HepG2 (cell line): ENCODE measurements at regions not wholly inside any gene's neighbourhood (a gene's known extent, or its start where the extent isn't known, plus 50 kb on each side); places are given as distances from the start of the nearest gene placed in this dataset.

Source experiments
- ATAC-seq: fragments of 200-7000 bp; cut with Tn5 transposase; 3 replicates; pipeline ENCODE4 v1.9.1; 2020; ENCODE audit warnings: mild to moderate bottlenecking, moderate library complexity
- BruUV-seq: library from RNA; stranded (reverse); fragments of 400-500 nt; replicated peaks from 2 replicates; lab custom pipeline; 2021; lab: Mats Ljungman, UMichigan
- CTCF ChIA-PET: fragments of 300-600 bp; formaldehyde crosslinking; extraction: SDS; loops from one replicate; lab custom pipeline; 2021; ENCODE audit warnings: low total read pairs, inconsistent platforms, low intra/inter-chr PET ratio; lab: Yijun Ruan, JAX
- POLR2A ChIA-PET: fragments of 350-600 bp; sonication (Branson Sonifier 250); formaldehyde crosslinking; loops from one replicate; lab custom pipeline; 2020; ENCODE audit warnings: antibody characterized with exemption, inconsistent platforms; lab: Yijun Ruan, JAX
- DNase-seq: peaks from one replicate; pipeline ENCODE4 v3.0.0-alpha.2; 2015; ENCODE audit warnings: low spot score
- FAIRE-seq: peaks from 3 replicates; lab custom pipeline; 2011; peaks lifted over from hg19 to GRCh38; lab: Jason Lieb, UNC
- H2AFZ ChIP-seq: one replicate; pipeline ENCODE4 v1.6.1; 2011; ENCODE audit warnings: low read length, inconsistent platforms
- H3K27ac ChIP-seq: fragments of 300-600 bp; 3 replicates; pipeline ENCODE4 v1.8.0; 2011; ENCODE audit warnings: mixed run types, mild to moderate bottlenecking, mixed read lengths, low read length, inconsistent platforms; ENCODE audit not compliant: insufficient read depth; ENCODE audit errors: extremely low read length
- H3K27me3 ChIP-seq, 2 experiments: fragments of 200-600 bp in 1 of 2; 2 replicates in 1 of 2; 3 replicates in 1 of 2; pipeline versions ENCODE4 v1.6.0 to v1.8.0; 2011; ENCODE audit warnings: low read length in 2 of 2, mild to moderate bottlenecking in 2 of 2, moderate library complexity in 2 of 2, inconsistent platforms in 1 of 2; ENCODE audit not compliant: insufficient read depth in 2 of 2, control insufficient read depth in 1 of 2
- H3K36me3 ChIP-seq, 2 experiments: fragments of 200-600 bp in 1 of 2; replicated peaks in 1 of 2; 2 replicates in 1 of 2; 3 replicates in 1 of 2; pipeline versions ENCODE4 v1.5.1 to v1.8.0; 2011; ENCODE audit warnings: low read length in 2 of 2, inconsistent platforms in 1 of 2; ENCODE audit not compliant: insufficient read depth in 2 of 2, control insufficient read depth in 1 of 2
- H3K4me1 ChIP-seq: 2 replicates; pipeline ENCODE4 v1.5.1; 2012; ENCODE audit warnings: low read length, inconsistent platforms; ENCODE audit not compliant: insufficient read depth
- H3K4me2 ChIP-seq: 2 replicates; pipeline ENCODE4 v1.6.0; 2011; ENCODE audit warnings: low read depth, low read length, inconsistent platforms
- H3K4me3 ChIP-seq, 3 experiments: fragments of 200-600 bp in 1 of 3; sonication (generic), shearing (Covaris generic) in 1 of 3; replicated peaks in 1 of 3; 2 replicates each; pipeline ENCODE4 v1.5.1; 2011 to 2016; ENCODE audit warnings: low read length in 3 of 3, inconsistent platforms in 2 of 3, low read depth in 2 of 3, mild to moderate bottlenecking in 2 of 3, control low read depth in 1 of 3, mixed read lengths in 1 of 3; ENCODE audit not compliant: insufficient read depth in 1 of 3
- H3K79me2 ChIP-seq: one replicate; pipeline ENCODE4 v1.6.1; 2011; ENCODE audit warnings: low read length, inconsistent platforms; ENCODE audit not compliant: insufficient read depth
- H3K9ac ChIP-seq: 2 replicates; pipeline ENCODE4 v1.6.0; 2011; ENCODE audit warnings: mild to moderate bottlenecking, low read depth, low read length, inconsistent platforms; ENCODE audit not compliant: insufficient read depth
- H3K9me3 ChIP-seq: 2 replicates; pipeline ENCODE4 v1.5.1; 2012; ENCODE audit warnings: mild to moderate bottlenecking, low read length
- H4K20me1 ChIP-seq: 2 replicates; pipeline ENCODE4 v1.6.0; 2011; ENCODE audit warnings: inconsistent platforms, mild to moderate bottlenecking, low read length, moderate library complexity; ENCODE audit not compliant: insufficient read depth
- AKAP8 ChIP-seq: sonication (generic); formaldehyde crosslinking; IDR thresholded peaks from 2 replicates; pipeline ENCODE4 v1.5.1; 2020; ENCODE audit warnings: mild to moderate bottlenecking, missing genetic modification reagents
- CBFB ChIP-seq: sonication (generic); formaldehyde crosslinking; IDR thresholded peaks from 2 replicates; pipeline ENCODE4 v1.4.0; 2020; ENCODE audit warnings: missing genetic modification reagents
- CEBPB ChIP-seq: IDR thresholded peaks from 2 replicates; pipeline ENCODE4 v1.6.1; 2011; ENCODE audit warnings: low read depth, low read length, improper control_type of control experiment, borderline replicate concordance
- HNF4A ChIP-seq: sonication (generic); formaldehyde crosslinking; IDR thresholded peaks from 2 replicates; pipeline ENCODE4 v1.4.0; 2020; ENCODE audit warnings: missing genetic modification reagents
- KLF9 ChIP-seq: IDR thresholded peaks from 2 replicates; pipeline ENCODE4 v1.6.1; 2016; ENCODE audit warnings: low read depth
- RORA ChIP-seq: sonication (generic); formaldehyde crosslinking; IDR thresholded peaks from 2 replicates; pipeline ENCODE4 v1.5.0; 2020; ENCODE audit warnings: mild to moderate bottlenecking, missing genetic modification reagents, moderate library complexity
- SNRNP70 ChIP-seq: fragments of 200-400 bp; formaldehyde crosslinking; IDR thresholded peaks from 2 replicates; pipeline ENCODE4 v1.6.1; 2017; ENCODE audit warnings: mild to moderate bottlenecking, low read depth, low read length, moderate library complexity
- YEATS2 ChIP-seq: sonication (generic); formaldehyde crosslinking; IDR thresholded peaks from 2 replicates; pipeline ENCODE4 v1.4.0; 2020; ENCODE audit warnings: missing genetic modification reagents, borderline replicate concordance
- ZBTB3 ChIP-seq: sonication (generic); formaldehyde crosslinking; IDR thresholded peaks from 2 replicates; pipeline ENCODE4 v1.4.0; 2020; ENCODE audit warnings: low read depth, mild to moderate bottlenecking, moderate library complexity, missing genetic modification reagents, borderline replicate concordance
- ZNF350 ChIP-seq: sonication (generic); formaldehyde crosslinking; IDR thresholded peaks from 2 replicates; pipeline ENCODE4 v1.4.0; 2020; ENCODE audit warnings: mild to moderate bottlenecking, low read depth, missing genetic modification reagents, borderline replicate concordance
- ZNF367 ChIP-seq: sonication (generic); formaldehyde crosslinking; IDR thresholded peaks from 2 replicates; pipeline ENCODE4 v1.4.0; 2020; ENCODE audit warnings: missing genetic modification reagents, borderline replicate concordance
- ZNF720 ChIP-seq: sonication (generic); formaldehyde crosslinking; IDR thresholded peaks from 2 replicates; pipeline ENCODE4 v1.4.0; 2020; ENCODE audit warnings: missing genetic modification reagents
- ZNF746 ChIP-seq: sonication (generic); formaldehyde crosslinking; IDR thresholded peaks from 2 replicates; pipeline ENCODE4 v1.8.0; 2022; ENCODE audit warnings: mild to moderate bottlenecking, missing genetic modification reagents
- ZNF75D ChIP-seq: sonication (generic); formaldehyde crosslinking; IDR thresholded peaks from 2 replicates; pipeline ENCODE4 v1.8.1; 2023; ENCODE audit warnings: missing genetic modification reagents, mild to moderate bottlenecking, borderline replicate concordance
- ZNF839 ChIP-seq: sonication (generic); formaldehyde crosslinking; IDR thresholded peaks from 2 replicates; pipeline ENCODE4 v1.4.0; 2020; ENCODE audit warnings: missing genetic modification reagents, mild to moderate bottlenecking, borderline replicate concordance
- WGBS: methylation state at CpG from one replicate; pipeline ENCODE4 v1.1.6; 2017; ENCODE audit warnings: low lambda C conversion rate; 5-methylcytosine and 5-hydroxymethylcytosine counted together
- in situ Hi-C: cut with HindIII; loops from 2 replicates; pipeline ENCODE4 v1.10.0; 2017; ENCODE audit warnings: low pct_unique_long_range_greater_than_20kb; ENCODE audit not compliant: extremely low pct_ligation_motif_present
- intact Hi-C: fragments of 100-400 bp; cut with micrococcal nuclease; formaldehyde crosslinking; loops from one replicate; pipeline ENCODE4 v1.10.0; 2022; ENCODE audit not compliant: unreplicated experiment
- TF ChIP-seq, protein P1 (sequence below): IDR thresholded peaks from 2 replicates; pipeline ENCODE4 v1.6.1; 2016; ENCODE audit warnings: low read depth, control low read depth
- TF ChIP-seq, protein P2 (sequence below): sonication (generic); formaldehyde crosslinking; IDR thresholded peaks from 2 replicates; pipeline ENCODE4 v1.5.0; 2020; ENCODE audit warnings: missing genetic modification reagents, mild to moderate bottlenecking, borderline replicate concordance
- TF ChIP-seq, protein P3 (sequence below): IDR thresholded peaks from 2 replicates; pipeline ENCODE4 v1.6.1; 2016; ENCODE audit warnings: missing compliant biosample characterization, missing genetic modification reagents, borderline replicate concordance

DNA sequence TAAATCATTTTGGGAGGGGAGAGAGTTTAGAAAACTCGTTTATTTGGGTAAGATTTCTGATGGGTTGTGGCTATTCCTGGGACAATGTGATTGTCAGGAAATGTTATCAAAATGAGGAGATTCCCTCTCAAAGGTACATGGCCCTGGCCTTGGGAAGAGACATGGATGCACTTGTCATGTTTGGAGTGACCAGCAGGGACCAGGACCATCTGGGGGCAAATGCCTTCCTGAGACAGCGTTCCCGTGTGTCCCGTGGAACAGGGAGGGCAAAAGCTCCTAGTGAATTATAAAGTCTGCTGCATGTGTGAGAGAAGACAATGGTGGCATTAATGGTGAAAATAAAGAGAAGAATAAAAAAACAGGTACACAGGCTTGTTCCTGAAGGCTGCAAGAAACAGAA, 317.3 kb downstream of the ZNF536 start:
- no peak for TF ChIP-seq ZNF746 (CRISPR knock-in tag)
- TF ChIP-seq CBFB (CRISPR knock-in tag), result no peak
- TF ChIP-seq RORA (CRISPR knock-in tag), result no peak
- TF ChIP-seq KLF9, result no peak
- no peak for TF ChIP-seq ZNF75D (CRISPR knock-in tag)
- no peak for TF ChIP-seq CEBPB
- TF ChIP-seq ZNF367 (CRISPR knock-in tag), result no peak
- Histone ChIP-seq H4K20me1 (no peaks in the 10 kb centered on the region), H2AFZ (no peak overlapping the region), H3K27me3 (peaks cover 0 to 21% of the 10 kb centered on the region in 2 experiments; a peak in 3 of 5 replicates), H3K79me2 (no peaks in the 10 kb centered on the region), H3K9ac (no peak overlapping the region), H3K36me3 (no peaks in the 10 kb centered on the region), H3K27ac (no peak overlapping the region), H3K9me3 (no peaks in the 10 kb centered on the region), H3K4me3 (no peak overlapping the region), H3K4me1 (no peaks in the 10 kb centered on the region), H3K4me2 (no peak overlapping the region)
- CTCF ChIA-PET, result no interaction called here
- WGBS, result 0% methylated on average over 4 of the region's 4 CpGs
- no TSS peak for BruUV-seq
- in situ Hi-C loops (no loop called here), intact Hi-C loops (no loop called here)
- ATAC-seq (peak; percentile 60; the same call in 2 of the 3 replicates), DNase-seq (no peak), FAIRE-seq (no peak)
- POLR2A ChIA-PET, result no interaction called here

DNA sequence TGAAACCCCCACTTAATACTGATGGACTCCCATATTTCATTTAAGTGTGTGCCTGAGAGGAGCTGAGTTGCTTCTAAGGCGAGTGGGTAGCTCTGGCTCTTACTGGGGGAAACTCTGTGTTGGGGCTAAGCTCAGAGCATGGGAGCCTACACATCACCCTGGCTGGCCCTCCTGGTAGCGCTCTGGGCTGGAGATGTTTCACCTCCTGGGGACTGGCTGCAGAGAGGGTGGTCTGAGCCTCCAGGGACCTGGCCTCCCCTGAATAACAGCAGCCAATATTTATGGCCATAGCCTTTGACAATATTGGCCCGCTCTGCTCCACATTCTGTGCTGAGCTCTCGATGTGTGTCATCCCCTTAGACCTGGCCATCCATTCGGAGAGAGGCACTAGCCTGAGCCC, 316.5 kb downstream of the ZNF536 start:
- no peaks in the 10 kb centered on the region for H3K9me3 ChIP-seq
- ChIA-PET POLR2A (no interaction called here), CTCF (no interaction called here)
- in situ Hi-C loops, result no loop called here
- intact Hi-C loops, result no loop called here
- no peak overlapping the region for H3K27ac ChIP-seq
- 0% methylated on average over 4 of the region's 5 CpGs for WGBS
- no peaks in the 10 kb centered on the region for H4K20me1 ChIP-seq
- no peaks in the 10 kb centered on the region for H3K4me1 ChIP-seq
- ATAC-seq, result no peak
- H3K79me2 ChIP-seq, result no peaks in the 10 kb centered on the region
- H2AFZ ChIP-seq, result no peak overlapping the region
- H3K27me3 ChIP-seq, result peaks cover 0 to 25% of the 10 kb centered on the region in 2 experiments; a peak in 3 of 5 replicates
- FAIRE-seq, result no peak
- H3K36me3 ChIP-seq, result no peaks in the 10 kb centered on the region
- no peak overlapping the region for H3K4me3 ChIP-seq
- no TSS peak for BruUV-seq
- no peak for DNase-seq
- H3K9ac ChIP-seq, result no peak overlapping the region
- H3K4me2 ChIP-seq, result no peak overlapping the region
- TF ChIP-seq ZNF839 (CRISPR knock-in tag), result no peak
- no peak for TF ChIP-seq YEATS2 (CRISPR knock-in tag)
- TF ChIP-seq, protein P1, sequence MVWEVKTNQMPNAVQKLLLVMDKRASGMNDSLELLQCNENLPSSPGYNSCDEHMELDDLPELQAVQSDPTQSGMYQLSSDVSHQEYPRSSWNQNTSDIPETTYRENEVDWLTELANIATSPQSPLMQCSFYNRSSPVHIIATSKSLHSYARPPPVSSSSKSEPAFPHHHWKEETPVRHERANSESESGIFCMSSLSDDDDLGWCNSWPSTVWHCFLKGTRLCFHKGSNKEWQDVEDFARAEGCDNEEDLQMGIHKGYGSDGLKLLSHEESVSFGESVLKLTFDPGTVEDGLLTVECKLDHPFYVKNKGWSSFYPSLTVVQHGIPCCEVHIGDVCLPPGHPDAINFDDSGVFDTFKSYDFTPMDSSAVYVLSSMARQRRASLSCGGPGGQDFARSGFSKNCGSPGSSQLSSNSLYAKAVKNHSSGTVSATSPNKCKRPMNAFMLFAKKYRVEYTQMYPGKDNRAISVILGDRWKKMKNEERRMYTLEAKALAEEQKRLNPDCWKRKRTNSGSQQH (CRISPR knock-in tag), result no peak
- TF ChIP-seq ZBTB3, result no peak
- no peak for TF ChIP-seq ZNF350 (CRISPR knock-in tag)
- TF ChIP-seq SNRNP70, result no peak
- TF ChIP-seq AKAP8 (CRISPR knock-in tag), result no peak
- TF ChIP-seq, protein P2, sequence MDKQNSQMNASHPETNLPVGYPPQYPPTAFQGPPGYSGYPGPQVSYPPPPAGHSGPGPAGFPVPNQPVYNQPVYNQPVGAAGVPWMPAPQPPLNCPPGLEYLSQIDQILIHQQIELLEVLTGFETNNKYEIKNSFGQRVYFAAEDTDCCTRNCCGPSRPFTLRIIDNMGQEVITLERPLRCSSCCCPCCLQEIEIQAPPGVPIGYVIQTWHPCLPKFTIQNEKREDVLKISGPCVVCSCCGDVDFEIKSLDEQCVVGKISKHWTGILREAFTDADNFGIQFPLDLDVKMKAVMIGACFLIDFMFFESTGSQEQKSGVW (CRISPR knock-in tag), result no peak
- TF ChIP-seq, protein P3, sequence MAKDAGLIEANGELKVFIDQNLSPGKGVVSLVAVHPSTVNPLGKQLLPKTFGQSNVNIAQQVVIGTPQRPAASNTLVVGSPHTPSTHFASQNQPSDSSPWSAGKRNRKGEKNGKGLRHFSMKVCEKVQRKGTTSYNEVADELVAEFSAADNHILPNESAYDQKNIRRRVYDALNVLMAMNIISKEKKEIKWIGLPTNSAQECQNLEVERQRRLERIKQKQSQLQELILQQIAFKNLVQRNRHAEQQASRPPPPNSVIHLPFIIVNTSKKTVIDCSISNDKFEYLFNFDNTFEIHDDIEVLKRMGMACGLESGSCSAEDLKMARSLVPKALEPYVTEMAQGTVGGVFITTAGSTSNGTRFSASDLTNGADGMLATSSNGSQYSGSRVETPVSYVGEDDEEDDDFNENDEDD, result no peak
- no peak for TF ChIP-seq ZNF720 (CRISPR knock-in tag)
- no peak for TF ChIP-seq HNF4A
